Activated effector memory CD4-positive, alpha-beta T cell treated with anti-CD3 and anti-CD28 coated beads, Interleukin-2, amount 50 U/mL, for 16 hours (primary cell): ENCODE measurements at regions not wholly inside any gene's neighbourhood (a gene's known extent, or its start where the extent isn't known, plus 50 kb on each side); places are given as distances from the start of the nearest gene placed in this dataset.

Experiments
- DNase-seq: peaks from one replicate; pipeline ENCODE4 v3.0.0-alpha.2; 2020

DNA sequence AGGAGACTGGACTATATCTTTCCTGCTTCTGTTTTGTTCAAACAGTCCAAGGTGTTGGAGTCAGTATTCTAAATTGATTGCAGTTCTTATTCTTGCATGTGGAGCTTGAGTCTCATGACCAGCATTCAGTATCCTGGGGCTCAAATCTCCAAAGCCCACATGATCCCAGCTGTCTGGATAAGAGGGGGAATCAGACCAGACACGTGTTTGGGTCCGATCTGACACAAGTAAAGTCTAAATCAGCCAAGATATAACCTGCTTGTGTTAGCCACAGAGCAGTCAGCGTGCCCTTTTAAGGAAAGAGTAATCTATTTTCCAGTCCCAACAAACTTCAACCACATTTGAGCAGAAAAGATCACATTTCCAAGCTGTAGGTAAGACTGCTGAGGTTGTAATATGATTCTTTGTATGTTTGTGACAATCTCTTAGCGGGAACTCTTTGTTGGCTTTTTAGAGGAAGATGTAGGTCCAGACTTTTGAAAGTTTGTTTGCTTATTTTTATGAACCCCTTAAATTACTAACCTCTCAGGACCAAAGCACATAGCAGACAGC lies 334.6 kb downstream of the SLC4A3 start:
- DNase-seq, result no peak

DNA sequence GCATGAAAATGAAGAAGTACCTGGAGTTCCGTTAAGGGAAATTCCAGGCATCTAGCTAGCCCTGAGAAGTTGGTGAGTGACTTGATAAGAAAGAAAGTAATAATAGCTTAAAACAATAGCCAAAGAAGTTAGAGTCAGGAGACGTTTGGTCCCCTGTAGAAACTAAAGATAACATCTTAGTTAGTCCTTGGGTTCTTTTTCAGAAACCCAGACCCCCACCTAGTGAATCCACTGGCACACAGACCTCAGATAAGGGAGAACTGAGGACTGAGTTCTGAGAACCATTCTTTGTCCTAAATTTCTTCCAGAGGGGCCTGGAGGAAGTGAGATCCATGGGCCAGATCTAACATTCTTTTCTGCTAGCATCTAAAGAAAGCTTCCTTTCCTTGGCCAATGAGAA lies 335.4 kb downstream of the SLC4A3 start:
- no peak for DNase-seq

DNA sequence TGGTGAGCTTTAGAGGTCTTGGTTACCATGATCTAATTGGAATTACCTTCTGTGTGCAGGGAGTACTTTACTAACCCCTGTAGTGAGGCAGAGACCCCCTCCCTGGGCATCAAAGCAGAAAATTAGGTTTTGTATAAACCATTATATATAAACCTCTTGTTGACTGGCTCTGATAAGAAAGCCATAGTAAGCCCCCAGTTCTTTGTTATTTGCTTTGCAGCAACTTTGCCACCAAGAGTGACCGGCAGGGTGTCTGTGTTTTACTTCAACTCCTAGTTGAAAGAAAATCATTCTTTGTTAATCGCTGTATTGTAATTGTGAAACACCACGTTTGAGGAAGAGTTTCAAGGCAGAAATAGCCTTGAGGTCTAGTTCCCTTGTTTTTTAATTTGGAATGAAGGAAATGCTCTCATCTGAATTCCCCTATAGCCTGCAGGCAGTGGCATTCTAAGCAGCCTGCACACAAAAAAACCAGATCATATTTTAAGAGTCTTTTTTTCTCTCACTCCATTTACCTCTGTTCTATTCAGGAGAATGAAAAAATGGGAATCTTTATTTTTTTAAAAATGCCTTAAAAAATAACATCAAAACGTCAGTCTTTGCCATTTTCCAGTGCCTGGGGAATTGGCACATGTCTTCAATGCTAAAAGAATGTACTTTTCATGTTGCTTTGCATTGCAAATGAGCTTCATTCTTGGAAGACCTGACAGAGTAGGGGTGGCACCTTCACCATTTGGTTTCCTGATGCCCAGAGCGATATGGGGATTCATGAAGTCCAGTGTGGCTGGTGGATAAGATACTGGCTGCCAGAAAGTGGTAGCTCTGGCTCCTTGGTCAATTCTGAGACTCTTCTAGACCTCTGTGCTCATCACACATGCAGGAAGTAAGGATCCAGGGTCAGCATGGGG lies 338.1 kb downstream of the SLC4A3 start:
- no peak for DNase-seq

DNA sequence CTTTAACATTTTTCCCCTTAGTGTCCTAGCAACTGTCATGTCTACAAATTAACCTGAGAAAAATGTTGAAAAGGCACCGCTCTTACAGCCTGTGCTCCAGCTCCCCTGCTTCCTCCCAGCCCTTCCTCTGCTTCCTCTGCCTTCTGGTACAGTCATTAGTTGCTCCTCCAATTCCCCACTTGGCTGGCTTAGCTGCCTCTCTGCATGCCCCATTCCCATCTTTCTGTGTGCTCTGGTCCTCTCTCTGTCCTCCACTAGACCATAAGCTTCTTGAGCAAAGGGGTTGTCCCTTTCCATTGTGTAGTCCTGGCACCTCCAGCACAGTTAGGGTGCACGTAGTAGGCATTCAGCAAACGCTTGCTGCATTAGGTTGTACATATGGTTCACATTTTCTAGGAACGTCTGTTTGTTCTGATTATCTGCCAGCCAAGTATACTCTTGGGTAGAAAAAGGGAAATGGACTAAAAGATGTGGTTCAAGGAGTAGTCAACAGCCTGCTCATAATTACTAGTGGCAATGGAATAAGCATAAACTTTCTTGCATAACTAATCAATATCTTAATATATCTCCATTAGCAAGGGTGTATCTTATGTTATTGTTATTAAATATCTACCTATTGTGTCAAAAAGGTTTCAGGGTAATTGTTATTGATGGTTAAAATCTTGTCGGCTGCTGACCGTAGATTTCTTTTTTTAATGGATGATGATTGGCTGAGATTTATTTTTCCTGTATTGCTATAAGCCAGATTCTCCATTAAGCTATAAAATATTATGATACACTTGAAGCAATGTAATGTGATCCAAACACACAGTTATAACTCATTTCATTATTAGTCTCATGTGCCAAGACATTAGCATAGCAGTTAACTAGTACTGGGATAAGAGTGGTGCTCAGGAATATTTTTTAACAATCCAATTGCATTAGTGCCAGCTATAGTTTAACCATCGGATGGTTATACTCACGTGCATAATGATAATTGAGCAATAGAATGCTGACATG lies 340.1 kb downstream of the SLC4A3 start:
- no peak for DNase-seq

DNA sequence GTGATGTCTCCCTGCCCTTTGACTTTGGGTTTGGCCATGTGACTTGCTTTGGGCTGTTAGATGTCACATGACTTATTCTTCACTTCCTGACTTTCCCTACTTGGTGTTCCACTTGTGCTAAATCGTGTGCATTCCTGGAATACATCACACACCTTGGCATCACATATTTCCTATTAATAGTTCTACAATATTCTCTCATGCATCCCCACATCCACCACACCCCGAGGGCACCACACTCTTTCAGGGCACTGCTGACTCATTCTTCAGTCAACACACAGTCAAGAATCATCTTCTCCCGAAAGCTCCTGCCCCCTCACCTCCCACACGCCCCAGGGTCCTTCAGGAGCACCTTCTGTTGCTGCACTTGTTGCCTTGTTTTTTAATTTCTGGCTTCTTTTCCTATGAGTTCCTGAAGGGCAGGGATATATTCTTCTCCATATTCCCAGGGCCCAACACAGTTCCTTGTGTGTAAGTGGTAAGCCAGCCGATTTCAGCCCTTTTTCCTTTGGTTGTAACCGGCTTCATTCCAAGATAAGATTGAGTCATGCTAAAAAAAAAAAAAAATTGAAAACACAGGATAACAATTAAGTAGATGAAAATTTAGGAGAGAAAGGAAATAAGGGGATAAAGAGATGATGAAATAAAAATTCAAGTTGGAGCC lies 341.4 kb downstream of the SLC4A3 start:
- DNase-seq, result no peak

DNA sequence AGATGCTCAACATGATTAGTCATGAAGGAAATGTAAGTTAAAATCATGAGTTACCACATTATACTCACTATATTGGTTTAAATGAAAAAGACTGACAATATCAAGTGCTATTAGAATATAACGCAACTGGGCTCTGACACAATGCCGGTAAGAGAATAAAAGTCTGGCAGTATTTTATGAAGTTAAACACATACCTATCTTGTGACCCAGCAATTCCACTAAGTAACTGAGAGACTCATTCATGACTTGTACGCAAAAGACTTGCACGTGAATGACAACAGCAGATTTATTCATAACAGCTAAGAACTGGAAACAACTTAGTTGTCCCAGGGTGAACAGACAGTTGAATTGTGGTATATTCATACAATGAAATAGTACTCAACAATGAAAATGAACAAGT lies 342.1 kb downstream of the SLC4A3 start:
- DNase-seq, result no peak

DNA sequence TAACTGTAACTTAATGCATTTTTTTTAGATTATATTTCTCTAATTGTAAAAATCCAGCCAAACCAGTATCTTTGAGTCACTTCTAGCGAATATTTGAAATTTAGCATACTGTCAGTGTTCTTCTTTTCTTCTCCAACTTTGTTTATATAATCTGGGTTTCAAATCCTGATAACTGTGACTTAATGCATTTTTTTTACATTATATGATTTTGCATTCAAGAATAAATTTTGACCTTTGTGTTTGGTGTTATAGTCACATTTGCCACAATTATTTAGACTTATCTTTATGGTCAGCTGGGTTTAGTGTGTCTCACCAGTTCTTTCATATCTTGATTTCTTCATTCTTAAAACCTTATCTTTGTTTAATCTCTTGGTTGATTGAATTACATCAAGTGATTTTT lies 345.7 kb downstream of the SLC4A3 start:
- no peak for DNase-seq

DNA sequence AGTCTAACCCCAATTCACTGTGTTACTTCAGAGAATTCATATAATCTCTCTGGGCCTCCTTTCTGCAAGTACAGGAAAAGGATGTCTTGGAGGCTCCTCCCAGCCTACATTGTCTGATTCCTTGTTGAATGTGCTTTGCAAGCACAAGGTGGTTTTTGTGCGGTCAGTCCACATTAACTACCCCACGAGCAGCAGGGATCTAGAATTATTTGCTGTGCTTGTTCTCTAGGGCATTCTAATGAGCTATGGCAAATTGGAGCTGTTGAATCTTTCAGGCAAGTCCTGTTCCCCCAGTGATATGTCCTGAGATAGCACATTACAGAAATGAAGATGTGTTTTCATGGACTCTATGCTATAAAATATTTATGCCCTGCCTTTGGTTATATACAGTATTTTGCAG lies 349.4 kb downstream of the SLC4A3 start:
- no peak for DNase-seq

DNA sequence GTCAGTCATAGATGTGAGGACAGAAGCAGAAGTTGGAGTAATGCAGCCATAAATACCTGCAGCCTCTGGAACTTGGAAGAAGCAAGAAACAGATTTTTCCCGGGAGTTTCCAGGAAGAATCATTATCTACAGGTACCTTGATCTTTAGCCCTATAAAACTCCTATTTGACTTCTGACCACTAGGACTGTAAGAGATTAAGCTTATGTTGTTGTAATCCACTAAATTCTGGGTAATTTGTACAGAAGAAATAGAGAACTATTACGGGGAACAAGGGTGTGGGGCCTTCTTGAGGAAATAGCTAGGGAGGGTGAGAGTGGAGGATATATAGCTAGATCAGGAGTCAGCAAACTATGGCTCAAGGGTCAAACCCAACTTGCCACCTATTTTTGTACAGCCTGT lies 353.2 kb downstream of the SLC4A3 start:
- DNase-seq, result no peak

DNA sequence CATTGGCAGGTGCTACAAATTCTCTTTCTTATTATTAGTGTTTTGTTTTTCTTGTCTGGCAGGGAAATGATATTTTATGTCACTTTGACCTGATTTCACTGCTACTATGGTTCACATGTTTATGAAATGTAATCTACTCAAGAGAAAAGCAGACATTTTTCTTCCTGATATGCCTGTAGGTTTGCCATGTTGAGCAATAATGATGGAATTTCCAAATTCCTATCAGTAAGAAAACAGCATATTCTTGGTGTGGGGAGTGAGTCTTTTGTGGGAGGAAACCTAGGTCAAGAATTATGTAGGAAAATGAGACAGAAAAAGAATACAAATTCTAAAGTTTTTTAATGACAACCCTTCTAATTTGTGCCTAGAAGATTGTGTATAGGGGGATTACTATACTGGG lies 356.4 kb downstream of the SLC4A3 start:
- DNase-seq, result no peak

DNA sequence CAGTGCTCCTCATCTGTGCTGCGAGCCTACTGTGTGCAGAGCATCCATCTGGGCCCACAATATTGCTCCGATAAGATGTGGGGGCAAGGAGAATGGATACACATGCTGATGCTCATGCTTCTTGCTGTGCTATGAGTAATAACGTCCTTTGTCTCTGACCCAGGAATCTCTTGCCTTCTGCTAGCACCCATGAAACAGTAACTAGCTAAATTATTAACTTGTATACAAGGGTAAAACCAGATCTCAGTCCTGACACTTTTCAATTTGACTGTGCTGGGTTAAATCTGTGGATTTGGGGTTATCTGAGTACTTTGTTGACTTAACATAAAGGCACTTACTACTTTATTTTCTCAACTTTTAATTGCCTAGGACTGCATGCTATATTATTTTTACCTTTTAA lies 357.6 kb downstream of the SLC4A3 start:
- no peak for DNase-seq

DNA sequence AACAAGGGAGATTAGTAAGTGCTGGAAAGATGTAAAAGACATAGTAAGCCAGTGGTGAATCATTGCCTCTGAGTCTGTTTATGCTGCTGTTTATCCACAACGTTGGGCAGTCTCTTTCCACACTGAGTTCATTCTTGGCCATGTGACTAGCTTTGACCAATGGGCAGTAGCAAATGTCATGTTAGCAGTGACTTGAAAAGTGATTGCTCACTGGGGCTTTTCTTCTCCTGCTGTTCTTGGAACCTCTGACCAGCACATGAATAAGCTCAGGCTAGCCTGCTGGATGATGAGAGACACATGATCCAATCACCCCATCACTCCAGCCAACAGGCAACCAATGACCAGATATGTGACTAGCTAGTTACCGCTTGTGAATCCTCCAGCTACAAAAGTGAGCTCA lies 360.4 kb downstream of the SLC4A3 start:
- no peak for DNase-seq

DNA sequence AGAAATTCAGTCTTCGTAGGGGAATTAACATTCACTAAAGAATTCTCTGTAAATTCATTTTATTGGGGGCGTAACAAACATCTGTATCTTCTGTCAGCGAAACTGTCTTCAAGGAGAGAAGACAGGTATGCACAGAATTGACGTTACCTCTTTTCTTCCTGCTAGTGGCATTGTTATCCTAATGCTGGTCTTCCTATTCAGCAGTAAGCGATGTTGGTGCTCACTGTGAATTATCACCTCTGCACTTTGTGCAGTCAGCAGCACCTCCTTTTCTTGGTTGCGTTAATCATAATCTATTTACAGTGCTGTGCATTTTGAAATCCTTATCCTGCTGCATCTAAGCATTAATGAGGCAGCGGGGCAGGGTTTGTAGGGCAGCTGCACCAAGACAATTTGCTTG lies 362.3 kb downstream of the SLC4A3 start:
- DNase-seq, result no peak

DNA sequence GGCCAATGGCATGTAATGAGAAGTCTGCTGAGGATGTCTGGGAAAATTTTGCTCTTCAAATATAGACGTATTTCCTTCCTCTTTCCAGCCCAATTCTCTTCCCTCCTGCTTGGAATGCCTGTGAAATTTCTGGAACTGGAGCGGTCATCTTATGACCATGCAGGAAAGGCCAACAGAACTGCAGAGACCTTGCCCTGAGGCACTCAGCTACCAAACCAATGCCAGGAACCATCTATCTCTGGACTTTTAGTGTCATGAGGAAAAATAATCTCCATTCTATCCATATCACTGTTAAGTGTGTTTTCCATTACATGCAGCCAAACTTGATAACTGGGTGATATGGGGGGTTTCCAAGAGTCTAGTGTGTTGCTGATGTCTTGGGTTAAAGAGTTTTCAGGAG lies 363.7 kb downstream of the SLC4A3 start:
- DNase-seq, result no peak

DNA sequence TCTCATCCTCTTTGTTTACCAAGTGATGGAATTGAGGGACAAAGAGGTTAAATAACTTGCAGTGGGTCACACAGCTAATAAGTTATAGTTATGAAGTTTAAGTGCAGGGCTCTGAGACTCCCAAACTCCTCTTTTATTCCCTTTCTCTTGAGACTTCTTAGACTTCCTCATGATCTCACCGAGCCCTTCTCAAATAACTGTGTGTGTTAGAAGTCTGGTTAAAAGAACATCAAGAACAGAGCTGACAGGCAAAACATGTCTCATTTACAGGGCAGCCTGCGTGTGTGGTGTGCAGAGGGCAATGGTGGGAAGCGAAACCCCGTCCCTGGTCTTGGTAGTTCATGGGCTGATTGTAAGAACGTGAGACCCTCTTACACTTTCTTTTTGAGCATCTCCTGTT lies 368.0 kb downstream of the SLC4A3 start:
- DNase-seq, result no peak

DNA sequence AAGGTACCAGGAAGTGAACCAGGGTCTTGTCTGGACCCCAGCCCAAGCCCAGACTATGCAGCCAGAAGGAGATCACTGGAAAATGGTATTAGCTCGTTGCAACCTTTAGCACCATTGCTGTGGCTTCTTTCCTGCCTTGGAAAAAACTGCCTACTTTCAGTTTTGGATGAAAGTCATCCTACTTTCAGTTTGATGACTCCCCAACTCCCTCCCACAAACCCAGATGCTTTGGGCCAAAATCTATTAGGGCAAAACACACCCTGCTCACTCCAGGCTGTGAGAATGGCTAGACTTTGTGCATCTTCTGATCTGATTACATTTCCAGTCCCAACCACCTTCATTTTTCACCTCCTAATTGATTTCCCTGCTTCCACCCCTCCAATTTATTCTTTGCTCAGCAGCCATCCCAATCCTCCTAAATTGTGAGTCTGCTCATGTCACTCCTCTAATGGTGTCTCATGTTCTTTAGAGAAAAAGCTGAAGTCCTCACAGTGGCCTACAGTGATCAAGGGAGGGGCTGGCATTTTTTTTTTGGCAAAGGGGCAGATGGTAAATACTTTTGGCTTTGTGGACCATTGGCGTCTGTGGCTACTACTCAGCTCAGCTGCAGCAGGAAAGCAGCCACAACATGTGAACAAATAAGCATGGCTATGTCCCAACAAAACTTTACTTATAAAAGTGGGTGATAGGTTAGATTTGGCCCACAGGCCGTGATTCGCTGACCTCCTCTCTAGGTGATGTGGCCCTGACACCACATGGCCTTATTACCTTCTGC lies 368.7 kb downstream of the SLC4A3 start:
- no peak for DNase-seq

DNA sequence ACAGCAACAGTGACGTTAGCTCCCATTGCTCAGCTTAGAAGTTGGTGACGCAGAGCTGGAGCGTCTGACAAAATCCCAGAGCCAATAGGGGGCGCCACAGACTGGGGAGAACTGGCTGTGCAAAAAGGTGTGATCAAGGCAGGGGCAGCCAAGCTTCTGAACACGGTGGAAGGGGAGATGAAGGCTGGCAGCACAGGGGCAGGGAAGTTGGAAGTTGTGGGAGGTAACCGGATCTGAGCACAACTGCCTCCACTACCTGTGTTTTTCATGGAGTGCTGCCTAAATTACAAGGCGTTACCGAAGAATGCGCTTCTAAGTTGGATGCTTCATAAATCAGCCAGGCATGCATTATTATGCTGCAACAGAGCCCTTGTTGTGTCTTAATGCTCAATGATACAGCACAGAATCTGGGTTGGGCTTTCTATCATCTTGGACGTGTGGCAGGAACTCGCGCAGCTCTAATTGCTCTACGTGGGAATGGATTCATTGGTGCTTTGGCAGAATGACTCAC lies 370.0 kb downstream of the SLC4A3 start:
- DNase-seq, result no peak

DNA sequence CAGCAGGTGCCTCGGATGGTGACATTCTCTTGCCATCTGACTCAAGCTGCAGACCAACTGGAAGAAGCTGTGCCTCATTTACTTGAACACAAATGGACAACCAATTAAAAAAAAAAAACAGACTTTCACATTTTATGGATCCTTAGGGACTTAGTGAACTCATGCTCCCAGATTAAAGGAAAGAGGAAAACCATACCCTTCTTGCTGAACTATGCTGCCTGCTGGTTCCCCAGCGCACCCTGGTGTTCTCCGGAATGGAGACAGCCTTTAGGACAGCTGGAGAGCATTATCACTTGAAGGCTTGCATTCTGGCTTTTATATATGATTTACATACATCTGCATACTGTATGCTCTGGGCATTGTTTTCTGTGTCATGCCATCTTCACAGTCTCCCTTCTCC lies 370.7 kb downstream of the SLC4A3 start:
- no peak for DNase-seq

DNA sequence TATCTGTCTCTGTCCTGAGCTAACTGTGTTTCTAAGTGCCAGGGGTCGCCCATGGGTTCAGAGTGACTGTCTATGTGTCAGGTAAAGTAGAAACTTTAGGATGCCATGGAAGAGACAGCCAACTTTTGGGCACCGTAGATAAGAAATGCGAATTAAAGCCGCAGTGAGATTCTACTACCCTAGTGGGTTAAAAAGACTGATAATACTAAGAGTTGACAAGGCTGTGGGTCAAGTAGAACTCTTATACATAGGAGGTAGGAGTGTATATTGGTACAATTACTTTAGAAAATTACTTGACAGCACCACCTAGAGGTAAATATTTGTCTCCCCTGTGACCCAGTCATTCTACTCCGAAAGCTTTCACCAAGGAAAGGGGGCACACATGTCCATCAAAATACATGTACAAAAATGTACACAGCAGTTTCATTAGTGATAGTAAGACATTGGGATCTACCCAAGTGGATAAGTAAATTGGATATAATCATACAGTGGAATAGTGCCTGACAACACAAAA lies 371.3 kb downstream of the SLC4A3 start:
- no peak for DNase-seq

DNA sequence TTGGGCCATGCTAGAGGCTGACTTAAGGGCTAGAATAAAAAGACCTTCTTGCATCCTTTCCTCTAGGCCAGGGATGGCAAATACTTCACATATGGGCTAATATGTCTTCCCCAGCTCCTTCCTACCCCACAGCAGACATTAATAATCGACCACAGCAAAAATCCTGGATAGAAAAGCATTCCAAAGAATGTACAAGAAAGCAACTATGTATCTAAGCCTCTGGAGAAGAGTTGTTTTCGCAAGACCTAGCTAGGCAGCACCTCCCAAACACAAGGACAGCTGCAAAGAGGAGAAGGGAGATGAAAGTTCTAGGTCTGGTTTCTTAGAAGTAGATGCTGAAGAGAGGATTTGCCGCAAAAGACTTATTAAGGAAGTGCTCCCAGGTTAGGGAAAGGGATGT lies 372.6 kb downstream of the SLC4A3 start:
- no peak for DNase-seq

DNA sequence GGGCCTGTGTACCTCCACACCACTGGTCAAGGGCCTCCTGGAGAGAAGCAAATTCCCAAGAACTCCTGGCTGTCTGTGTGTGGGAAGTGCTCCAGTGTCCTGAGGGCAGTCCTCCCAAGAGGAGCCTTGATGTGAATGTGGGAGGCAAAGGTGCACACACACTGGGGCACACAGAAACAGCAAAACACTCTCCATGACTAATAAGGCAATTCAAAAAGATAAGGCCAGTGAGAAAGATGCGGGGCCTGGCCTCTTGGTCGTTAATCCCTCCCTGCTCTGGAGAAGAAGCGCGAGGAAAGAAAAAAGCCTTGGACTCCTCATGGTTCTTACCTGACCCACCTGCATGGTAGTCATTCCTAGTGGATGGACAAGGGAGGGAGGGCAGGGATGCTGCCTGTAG lies 373.2 kb downstream of the SLC4A3 start:
- no peak for DNase-seq

DNA sequence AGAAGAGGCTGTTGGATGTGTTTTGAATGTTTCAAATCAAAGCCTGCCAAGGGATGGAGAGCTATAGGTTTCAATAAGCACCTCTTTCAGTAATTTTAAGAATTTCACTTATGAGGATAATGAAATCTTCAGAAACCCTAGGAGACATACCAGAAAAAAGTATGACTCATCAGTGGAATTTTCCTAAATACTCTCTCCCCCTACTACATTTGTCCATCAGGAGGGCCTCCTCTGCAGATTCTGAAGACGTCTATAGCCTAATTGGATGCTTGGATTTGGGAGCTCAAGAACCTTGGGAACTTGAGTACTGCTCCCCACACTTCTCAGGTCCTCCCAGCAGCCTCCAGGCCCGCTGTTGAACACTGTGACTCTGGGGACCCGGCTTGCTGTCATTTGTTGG lies 374.3 kb downstream of the SLC4A3 start:
- DNase-seq, result no peak
